Progenitor cell of endocrine pancreas (in vitro differentiated cells): ENCODE measurements at regions not wholly inside any gene's neighbourhood (a gene's known extent, or its start where the extent isn't known, plus 50 kb on each side); places are given as distances from the start of the nearest gene placed in this dataset.

Experiments used
- DNase-seq: peaks from one replicate; pipeline ENCODE4 v3.0.0; 2021; ENCODE audit warnings: low spot score; ENCODE audit not compliant: unreplicated experiment
- H3K27ac Mint-ChIP-seq: 2 replicates; pipeline ENCODE4 v1.8.0; 2021; ENCODE audit warnings: mild to moderate bottlenecking, moderate library complexity, mixed read lengths
- H3K27me3 Mint-ChIP-seq: 2 replicates; pipeline ENCODE4 v1.8.0; 2021; ENCODE audit warnings: mixed read lengths
- H3K36me3 Mint-ChIP-seq: 2 replicates; pipeline ENCODE4 v1.8.0; 2022; ENCODE audit warnings: mixed read lengths; ENCODE audit not compliant: insufficient read depth
- H3K4me1 Mint-ChIP-seq: 2 replicates; pipeline ENCODE4 v1.8.0; 2021; ENCODE audit warnings: low read depth, mixed read lengths
- H3K4me3 Mint-ChIP-seq: 2 replicates; pipeline ENCODE4 v1.8.0; 2021; ENCODE audit warnings: low read depth, mild to moderate bottlenecking, moderate library complexity, mixed read lengths
- H3K9me3 Mint-ChIP-seq: 2 replicates; pipeline ENCODE4 v1.8.0; 2021; ENCODE audit warnings: low read depth, mixed read lengths
- CTCF ChIP-seq: fragments of 200-600 bp; sonication (generic); IDR thresholded peaks from one replicate; pipeline ENCODE4 v1.5.0; 2021; ENCODE audit warnings: antibody characterized with exemption, mild to moderate bottlenecking; ENCODE audit not compliant: unreplicated experiment

- H3K4me1 Mint-ChIP-seq: peaks cover 16% of the 10 kb centered on the region
- no peak overlapping the region for H3K27ac Mint-ChIP-seq
- no peak for DNase-seq
- no peaks in the 10 kb centered on the region for H3K36me3 Mint-ChIP-seq
- H3K27me3 Mint-ChIP-seq: no peaks in the 10 kb centered on the region
- H3K9me3 Mint-ChIP-seq: peaks cover 9% of the 10 kb centered on the region
- TF ChIP-seq CTCF: no peak
- no peak overlapping the region for H3K4me3 Mint-ChIP-seq
These were observed 138.3 kb downstream of the GNAT3 start for GRCh38 chr7:80373429-80374032.

GRCh38 chr7:80372415-80372814 lies 139.4 kb downstream of the GNAT3 start:
- no peak overlapping the region for H3K27ac Mint-ChIP-seq
- no peak for TF ChIP-seq CTCF
- H3K27me3 Mint-ChIP-seq: no peaks in the 10 kb centered on the region
- H3K4me3 Mint-ChIP-seq: no peak overlapping the region
- H3K36me3 Mint-ChIP-seq: no peaks in the 10 kb centered on the region
- DNase-seq: no peak
- H3K4me1 Mint-ChIP-seq: peaks cover 16% of the 10 kb centered on the region
- H3K9me3 Mint-ChIP-seq: peaks cover 5% of the 10 kb centered on the region

- no peak overlapping the region for H3K4me3 Mint-ChIP-seq
- H3K9me3 Mint-ChIP-seq: peaks cover 9% of the 10 kb centered on the region
- H3K27ac Mint-ChIP-seq: no peak overlapping the region
- TF ChIP-seq CTCF: no peak
- peaks cover 4% of the 10 kb centered on the region for H3K36me3 Mint-ChIP-seq
- no peak for DNase-seq
- no peaks in the 10 kb centered on the region for H3K27me3 Mint-ChIP-seq
- H3K4me1 Mint-ChIP-seq: peaks cover 16% of the 10 kb centered on the region
These were observed 141.3 kb downstream of the GNAT3 start for GRCh38 chr7:80370587-80370986.

- no peak for TF ChIP-seq CTCF
- Mint-ChIP-seq H3K4me1 (peaks cover 12% of the 10 kb centered on the region), H3K27me3 (no peaks in the 10 kb centered on the region), H3K27ac (no peak overlapping the region), H3K36me3 (peaks cover 7% of the 10 kb centered on the region), H3K4me3 (no peak overlapping the region), H3K9me3 (peaks cover 18% of the 10 kb centered on the region)
- DNase-seq: no peak
These were observed 142.5 kb downstream of the GNAT3 start for GRCh38 chr7:80369321-80369720.

GRCh38 chr7:80362677-80363076 lies 149.2 kb downstream of the GNAT3 start:
- Mint-ChIP-seq H3K36me3 (peaks cover 7% of the 10 kb centered on the region), H3K27me3 (no peaks in the 10 kb centered on the region), H3K4me1 (no peaks in the 10 kb centered on the region), H3K27ac (no peak overlapping the region), H3K4me3 (no peak overlapping the region), H3K9me3 (peaks cover 20% of the 10 kb centered on the region)
- DNase-seq: no peak
- no peak for TF ChIP-seq CTCF
